ENCODE measurements at regions not wholly inside any gene's neighbourhood (a gene's known extent, or its start where the extent isn't known, plus 50 kb on each side); places are given as distances from the start of the nearest gene placed in this dataset.

DNA sequence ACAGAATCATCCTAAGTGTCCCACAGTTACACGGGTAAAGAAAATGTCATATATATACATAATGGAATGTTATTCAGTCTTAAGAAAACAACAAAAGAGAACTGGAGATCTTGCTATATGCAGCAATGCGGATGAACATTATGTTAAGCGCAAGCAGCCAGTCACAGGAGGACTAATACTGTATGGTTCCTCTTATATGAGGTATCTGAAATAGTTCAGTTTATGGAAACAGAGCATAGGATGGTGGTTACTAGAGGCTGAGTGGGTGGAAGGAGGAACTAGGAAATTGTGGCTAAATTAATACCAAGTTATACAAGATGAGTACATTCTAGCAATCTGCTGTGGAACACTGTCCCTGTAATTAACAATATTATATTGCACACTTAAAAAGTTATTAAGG lies 834.3 kb downstream of the KCNT2 start:
- 97% methylated on average over 3 of the region's 3 CpGs for WGBS
- H3K36me3 ChIP-seq (ENCODE audit: control insufficient read depth in 2 of 2, insufficient read depth in 2 of 2, low read length in 1 of 2): no peaks in the 10 kb centered on the region
- H3K27me3 ChIP-seq (ENCODE audit: control insufficient read depth in 2 of 2, insufficient read depth in 1 of 2, low read length in 1 of 2): no peaks in the 10 kb centered on the region
- DNase-seq (ENCODE audit: low read depth in 6 of 9, low spot score in 9 of 9): no peak
- H3K27ac ChIP-seq (ENCODE audit: low read depth in 1 of 2, low read length in 1 of 2): no peak overlapping the region
- H3K9me3 ChIP-seq (ENCODE audit: control insufficient read depth in 2 of 2, insufficient read depth in 1 of 2, low read length in 1 of 2): no peaks in the 10 kb centered on the region
- no peak overlapping the region for H3K4me3 ChIP-seq (ENCODE audit: low read length in 2 of 2)
- no peaks in the 10 kb centered on the region for H3K4me1 ChIP-seq (ENCODE audit: control insufficient read depth in 2 of 2, insufficient read depth in 2 of 2, low read length in 2 of 2)

- Histone ChIP-seq H3K27me3 (ENCODE audit: control insufficient read depth in 2 of 2, insufficient read depth in 1 of 2, low read length in 1 of 2) (no peaks in the 10 kb centered on the region), H3K36me3 (ENCODE audit: control insufficient read depth in 2 of 2, insufficient read depth in 2 of 2, low read length in 1 of 2) (no peaks in the 10 kb centered on the region), H3K9me3 (ENCODE audit: control insufficient read depth in 2 of 2, insufficient read depth in 1 of 2, low read length in 1 of 2) (no peaks in the 10 kb centered on the region), H3K4me1 (ENCODE audit: control insufficient read depth in 2 of 2, insufficient read depth in 2 of 2, low read length in 2 of 2) (no peaks in the 10 kb centered on the region), H3K27ac (ENCODE audit: low read depth in 1 of 2, low read length in 1 of 2) (no peak overlapping the region), H3K4me3 (ENCODE audit: low read length in 2 of 2) (no peak overlapping the region)
- no peak for DNase-seq (ENCODE audit: low read depth in 6 of 9, low spot score in 9 of 9)
Observed at GRCh38 chr1:195769461-195769860, 838.8 kb downstream of the KCNT2 start.

GRCh38 chr1:195768936-195769335 lies 839.3 kb downstream of the KCNT2 start:
- no peaks in the 10 kb centered on the region for H3K4me1 ChIP-seq (ENCODE audit: control insufficient read depth in 2 of 2, insufficient read depth in 2 of 2, low read length in 2 of 2)
- H3K36me3 ChIP-seq (ENCODE audit: control insufficient read depth in 2 of 2, insufficient read depth in 2 of 2, low read length in 1 of 2): no peaks in the 10 kb centered on the region
- H3K27ac ChIP-seq (ENCODE audit: low read depth in 1 of 2, low read length in 1 of 2): no peak overlapping the region
- no peak for DNase-seq (ENCODE audit: low read depth in 6 of 9, low spot score in 9 of 9)
- H3K4me3 ChIP-seq (ENCODE audit: low read length in 2 of 2): no peak overlapping the region
- H3K9me3 ChIP-seq (ENCODE audit: control insufficient read depth in 2 of 2, insufficient read depth in 1 of 2, low read length in 1 of 2): no peaks in the 10 kb centered on the region
- H3K27me3 ChIP-seq (ENCODE audit: control insufficient read depth in 2 of 2, insufficient read depth in 1 of 2, low read length in 1 of 2): no peaks in the 10 kb centered on the region

- Histone ChIP-seq H3K27me3 (ENCODE audit: control insufficient read depth in 2 of 2, insufficient read depth in 1 of 2, low read length in 1 of 2) (no peaks in the 10 kb centered on the region), H3K9me3 (ENCODE audit: control insufficient read depth in 2 of 2, insufficient read depth in 1 of 2, low read length in 1 of 2) (no peaks in the 10 kb centered on the region), H3K36me3 (ENCODE audit: control insufficient read depth in 2 of 2, insufficient read depth in 2 of 2, low read length in 1 of 2) (no peaks in the 10 kb centered on the region), H3K4me1 (ENCODE audit: control insufficient read depth in 2 of 2, insufficient read depth in 2 of 2, low read length in 2 of 2) (no peaks in the 10 kb centered on the region), H3K4me3 (ENCODE audit: low read length in 2 of 2) (no peak overlapping the region), H3K27ac (ENCODE audit: low read depth in 1 of 2, low read length in 1 of 2) (no peak overlapping the region)
- WGBS: 96% methylated on average over 2 of the region's 2 CpGs
- DNase-seq (ENCODE audit: low read depth in 6 of 9, low spot score in 9 of 9): no peak
Observed at GRCh38 chr1:195768377-195768776, 839.9 kb downstream of the KCNT2 start.

DNA sequence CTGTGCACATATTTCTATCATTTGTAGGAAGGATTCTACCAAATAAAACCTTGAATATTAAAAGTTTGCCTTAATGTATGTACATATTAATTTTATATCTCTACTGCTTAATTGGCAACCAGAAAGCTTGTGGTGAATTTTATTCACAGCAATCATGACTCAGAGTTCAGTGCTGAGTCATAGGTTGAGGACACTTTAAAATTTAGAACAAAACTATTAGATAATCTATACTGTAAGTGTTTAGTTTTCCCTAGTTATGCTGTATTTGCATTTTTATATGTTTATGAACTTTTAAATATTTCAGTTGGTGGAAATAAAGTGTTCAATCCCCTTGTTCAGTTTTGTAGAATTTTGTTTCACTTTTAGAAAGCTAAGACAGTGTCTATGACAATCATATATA lies 841.5 kb downstream of the KCNT2 start:
- Histone ChIP-seq H3K4me3 (ENCODE audit: low read length in 2 of 2) (no peak overlapping the region), H3K4me1 (ENCODE audit: control insufficient read depth in 2 of 2, insufficient read depth in 2 of 2, low read length in 2 of 2) (no peaks in the 10 kb centered on the region), H3K9me3 (ENCODE audit: control insufficient read depth in 2 of 2, insufficient read depth in 1 of 2, low read length in 1 of 2) (no peaks in the 10 kb centered on the region), H3K27me3 (ENCODE audit: control insufficient read depth in 2 of 2, insufficient read depth in 1 of 2, low read length in 1 of 2) (no peaks in the 10 kb centered on the region), H3K36me3 (ENCODE audit: control insufficient read depth in 2 of 2, insufficient read depth in 2 of 2, low read length in 1 of 2) (no peaks in the 10 kb centered on the region), H3K27ac (ENCODE audit: low read depth in 1 of 2, low read length in 1 of 2) (no peak overlapping the region)
- DNase-seq (ENCODE audit: low read depth in 6 of 9, low spot score in 9 of 9): no peak

- 98% methylated on average over 1 of the region's 1 CpG for WGBS
- no peak overlapping the region for H3K4me3 ChIP-seq (ENCODE audit: low read length in 2 of 2)
- no peaks in the 10 kb centered on the region for H3K27me3 ChIP-seq (ENCODE audit: control insufficient read depth in 2 of 2, insufficient read depth in 1 of 2, low read length in 1 of 2)
- DNase-seq (ENCODE audit: low read depth in 6 of 9, low spot score in 9 of 9): no peak
- H3K36me3 ChIP-seq (ENCODE audit: control insufficient read depth in 2 of 2, insufficient read depth in 2 of 2, low read length in 1 of 2): no peaks in the 10 kb centered on the region
- H3K9me3 ChIP-seq (ENCODE audit: control insufficient read depth in 2 of 2, insufficient read depth in 1 of 2, low read length in 1 of 2): no peaks in the 10 kb centered on the region
- no peak overlapping the region for H3K27ac ChIP-seq (ENCODE audit: low read depth in 1 of 2, low read length in 1 of 2)
- H3K4me1 ChIP-seq (ENCODE audit: control insufficient read depth in 2 of 2, insufficient read depth in 2 of 2, low read length in 2 of 2): no peaks in the 10 kb centered on the region
Observed at GRCh38 chr1:195765099-195765498, 843.1 kb downstream of the KCNT2 start.

DNA sequence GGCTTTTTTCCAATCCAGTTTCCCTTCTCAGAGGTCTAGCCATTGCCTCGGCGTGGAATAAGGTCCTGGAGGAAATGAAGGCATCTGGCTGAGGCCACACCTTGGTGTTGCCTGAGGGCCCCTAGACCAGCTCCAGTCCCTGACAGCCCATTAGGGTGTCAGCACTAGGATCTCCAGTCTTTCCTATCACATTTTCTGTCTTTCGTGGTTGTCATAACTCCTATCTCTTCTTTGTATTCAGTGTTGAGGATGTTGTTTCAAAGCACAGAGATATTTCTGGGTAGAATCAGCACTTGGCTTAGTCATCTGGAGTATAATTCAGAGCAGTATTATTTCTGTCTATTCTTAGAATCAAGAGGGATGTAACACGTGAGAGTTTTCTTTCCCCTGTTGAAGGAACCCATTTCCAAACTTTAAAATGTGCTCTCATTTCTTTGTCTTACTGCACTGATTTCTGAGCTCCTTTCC lies 844.3 kb downstream of the KCNT2 start:
- Histone ChIP-seq H3K36me3 (ENCODE audit: control insufficient read depth in 2 of 2, insufficient read depth in 2 of 2, low read length in 1 of 2) (no peaks in the 10 kb centered on the region), H3K27me3 (ENCODE audit: control insufficient read depth in 2 of 2, insufficient read depth in 1 of 2, low read length in 1 of 2) (no peaks in the 10 kb centered on the region), H3K27ac (ENCODE audit: low read depth in 1 of 2, low read length in 1 of 2) (no peak overlapping the region), H3K4me1 (ENCODE audit: control insufficient read depth in 2 of 2, insufficient read depth in 2 of 2, low read length in 2 of 2) (no peaks in the 10 kb centered on the region), H3K9me3 (ENCODE audit: control insufficient read depth in 2 of 2, insufficient read depth in 1 of 2, low read length in 1 of 2) (no peaks in the 10 kb centered on the region), H3K4me3 (ENCODE audit: low read length in 2 of 2) (no peak overlapping the region)
- no peak for DNase-seq (ENCODE audit: low read depth in 6 of 9, low spot score in 9 of 9)
- WGBS: 93% methylated on average over 4 of the region's 4 CpGs

DNA sequence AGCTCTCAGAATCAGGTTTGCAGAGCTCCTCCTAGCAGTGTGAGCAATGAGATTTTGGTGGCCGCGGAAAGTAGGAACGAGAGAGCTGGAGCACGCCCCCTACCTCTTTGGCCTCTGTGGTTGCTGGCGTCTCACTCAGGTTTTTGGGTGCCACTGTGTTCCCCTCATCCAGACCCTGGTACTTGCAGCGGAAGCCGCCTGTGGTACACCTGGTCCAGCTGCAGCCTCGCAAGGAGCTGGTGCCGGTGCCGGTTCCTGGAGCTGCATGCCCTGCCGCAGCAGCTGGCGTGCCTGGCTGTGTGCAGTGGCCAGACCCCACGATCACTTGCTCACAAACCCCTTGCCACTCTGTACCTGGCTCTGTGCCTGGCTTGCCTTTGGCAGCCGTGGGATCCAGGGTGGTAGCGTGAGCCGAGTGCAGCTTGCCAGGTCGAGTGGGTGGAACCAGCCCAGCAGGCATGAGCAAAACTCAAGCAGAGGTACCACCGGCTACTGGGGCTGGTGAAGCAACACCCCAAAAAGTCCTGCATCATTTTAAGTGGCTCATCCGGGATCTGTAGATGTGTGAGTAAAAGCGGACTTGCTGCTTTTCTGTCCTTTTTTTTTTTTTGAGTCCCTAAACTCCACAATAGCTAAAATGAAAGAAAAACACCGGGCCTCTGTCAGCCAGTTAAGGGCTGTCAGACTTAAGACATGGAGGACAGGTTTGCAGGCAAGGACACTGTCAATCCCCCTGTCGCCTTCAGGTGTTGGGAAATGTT lies 844.9 kb downstream of the KCNT2 start:
- Histone ChIP-seq H3K36me3 (ENCODE audit: control insufficient read depth in 2 of 2, insufficient read depth in 2 of 2, low read length in 1 of 2) (no peaks in the 10 kb centered on the region), H3K27me3 (ENCODE audit: control insufficient read depth in 2 of 2, insufficient read depth in 1 of 2, low read length in 1 of 2) (no peaks in the 10 kb centered on the region), H3K9me3 (ENCODE audit: control insufficient read depth in 2 of 2, insufficient read depth in 1 of 2, low read length in 1 of 2) (no peaks in the 10 kb centered on the region), H3K4me3 (ENCODE audit: low read length in 2 of 2) (no peak overlapping the region), H3K4me1 (ENCODE audit: control insufficient read depth in 2 of 2, insufficient read depth in 2 of 2, low read length in 2 of 2) (no peaks in the 10 kb centered on the region), H3K27ac (ENCODE audit: low read depth in 1 of 2, low read length in 1 of 2) (no peak overlapping the region)
- no peak for DNase-seq (ENCODE audit: low read depth in 6 of 9, low spot score in 9 of 9)
- 95% methylated on average over 22 of the region's 22 CpGs for WGBS

DNA sequence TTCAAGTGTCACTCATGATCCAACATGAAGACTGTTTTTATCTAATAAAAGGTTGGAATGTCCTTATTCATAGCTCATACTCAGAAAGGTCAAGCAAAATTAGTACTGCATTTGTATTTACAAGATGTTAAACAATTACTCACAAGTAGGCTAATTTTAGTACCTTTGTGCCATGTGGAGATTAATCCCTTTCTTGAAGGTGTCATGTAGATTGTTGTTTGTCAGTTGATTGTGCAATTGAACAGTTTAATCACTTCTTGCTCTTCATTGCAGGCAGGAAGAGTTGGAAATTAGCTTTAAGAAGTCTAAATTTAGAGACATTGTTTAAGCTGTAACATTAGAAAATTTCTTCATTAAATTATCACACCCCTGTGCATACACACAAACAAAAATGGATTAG lies 847.1 kb downstream of the KCNT2 start:
- Histone ChIP-seq H3K4me3 (ENCODE audit: low read length in 2 of 2) (no peak overlapping the region), H3K36me3 (ENCODE audit: control insufficient read depth in 2 of 2, insufficient read depth in 2 of 2, low read length in 1 of 2) (no peaks in the 10 kb centered on the region), H3K9me3 (ENCODE audit: control insufficient read depth in 2 of 2, insufficient read depth in 1 of 2, low read length in 1 of 2) (no peaks in the 10 kb centered on the region), H3K27me3 (ENCODE audit: control insufficient read depth in 2 of 2, insufficient read depth in 1 of 2, low read length in 1 of 2) (no peaks in the 10 kb centered on the region), H3K27ac (ENCODE audit: low read depth in 1 of 2, low read length in 1 of 2) (no peak overlapping the region), H3K4me1 (ENCODE audit: control insufficient read depth in 2 of 2, insufficient read depth in 2 of 2, low read length in 2 of 2) (no peaks in the 10 kb centered on the region)
- DNase-seq (ENCODE audit: low read depth in 6 of 9, low spot score in 9 of 9): no peak

- H3K4me1 ChIP-seq (ENCODE audit: control insufficient read depth in 2 of 2, insufficient read depth in 2 of 2, low read length in 2 of 2): no peaks in the 10 kb centered on the region
- no peaks in the 10 kb centered on the region for H3K36me3 ChIP-seq (ENCODE audit: control insufficient read depth in 2 of 2, insufficient read depth in 2 of 2, low read length in 1 of 2)
- H3K9me3 ChIP-seq (ENCODE audit: control insufficient read depth in 2 of 2, insufficient read depth in 1 of 2, low read length in 1 of 2): no peaks in the 10 kb centered on the region
- no peak overlapping the region for H3K4me3 ChIP-seq (ENCODE audit: low read length in 2 of 2)
- no peak overlapping the region for H3K27ac ChIP-seq (ENCODE audit: low read depth in 1 of 2, low read length in 1 of 2)
- no peaks in the 10 kb centered on the region for H3K27me3 ChIP-seq (ENCODE audit: control insufficient read depth in 2 of 2, insufficient read depth in 1 of 2, low read length in 1 of 2)
- no peak for DNase-seq (ENCODE audit: low read depth in 6 of 9, low spot score in 9 of 9)
Observed at GRCh38 chr1:195756109-195756508, 852.1 kb downstream of the KCNT2 start.
